Thymus (tissue), 11 donors: ENCODE measurements at regions not wholly inside any gene's neighbourhood (a gene's known extent, or its start where the extent isn't known, plus 50 kb on each side); places are given as distances from the start of the nearest gene placed in this dataset.

Experiments
- DNase-seq, 9 donors: peaks; one replicate each; pipeline ENCODE4 v3.0.0-alpha.2; 2013; ENCODE audit warnings: low spot score in 9 of 9, low read depth in 6 of 9, missing footprints in 1 of 9
- H3K27ac ChIP-seq, 2 donors: one replicate each; pipeline ENCODE4 v1.5.1; 2013; ENCODE audit warnings: control low read depth in 1 of 2, low read depth in 1 of 2, low read length in 1 of 2, mild to moderate bottlenecking in 1 of 2, moderate library complexity in 1 of 2
- H3K27me3 ChIP-seq, 2 donors: one replicate each; pipeline ENCODE4 v1.5.1; 2013; ENCODE audit warnings: low read length in 1 of 2; ENCODE audit not compliant: control insufficient read depth in 2 of 2, insufficient read depth in 1 of 2
- H3K36me3 ChIP-seq, 2 donors: one replicate each; pipeline ENCODE4 v1.5.1; 2013; ENCODE audit warnings: low read length in 1 of 2, mild to moderate bottlenecking in 1 of 2, moderate library complexity in 1 of 2; ENCODE audit not compliant: control insufficient read depth in 2 of 2, insufficient read depth in 2 of 2
- H3K4me1 ChIP-seq, 2 donors: one replicate each; pipeline ENCODE4 v1.5.1; 2013; ENCODE audit warnings: low read length in 2 of 2; ENCODE audit not compliant: control insufficient read depth in 2 of 2, insufficient read depth in 2 of 2
- H3K4me3 ChIP-seq, 2 donors: one replicate each; pipeline ENCODE4 v1.5.1; 2013; ENCODE audit warnings: low read length in 2 of 2, control low read depth in 1 of 2, mild to moderate bottlenecking in 1 of 2
- H3K9me3 ChIP-seq, 2 donors: one replicate each; pipeline ENCODE4 v1.5.1; 2013; ENCODE audit warnings: low read length in 1 of 2, mild to moderate bottlenecking in 1 of 2; ENCODE audit not compliant: control insufficient read depth in 2 of 2, insufficient read depth in 1 of 2
- WGBS: extraction: QIAGEN DNeasy Blood & Tissue Kit; methylation state at CpG from one replicate; pipeline ENCODE4 v1.1.7; 2013; 5-methylcytosine and 5-hydroxymethylcytosine counted together
- donor health status: healthy.

GRCh38 chr10:118516716-118517115 is 78.7 kb downstream of the PRLHR start:
- H3K4me3 ChIP-seq: no peak overlapping the region
- DNase-seq: no peak
- H3K9me3 ChIP-seq: no peaks in the 10 kb centered on the region
- WGBS: 92% methylated on average over 4 of the region's 4 CpGs
- H3K27ac ChIP-seq: no peak overlapping the region
- no peaks in the 10 kb centered on the region for H3K4me1 ChIP-seq
- no peaks in the 10 kb centered on the region for H3K27me3 ChIP-seq
- no peaks in the 10 kb centered on the region for H3K36me3 ChIP-seq

DNA sequence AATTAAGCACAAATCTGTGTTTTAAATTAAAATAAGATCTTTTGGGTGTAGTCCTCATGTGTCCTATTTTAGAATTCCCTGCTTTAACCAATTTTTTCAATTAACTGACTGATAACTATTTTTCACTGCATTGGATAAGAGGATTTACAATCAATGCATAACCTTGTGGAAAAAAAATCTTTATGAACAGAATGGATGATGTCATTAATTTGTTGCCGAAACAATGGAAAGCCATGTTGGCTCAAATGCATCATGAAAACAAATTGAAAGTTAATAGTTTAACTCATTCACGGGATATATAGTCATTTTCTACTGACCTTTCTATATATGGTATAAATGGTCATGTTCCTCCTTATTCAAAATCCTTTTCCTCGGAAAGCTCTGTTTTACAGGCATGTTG is 82.3 kb downstream of the PRLHR start:
- WGBS: 96% methylated on average over 3 of the region's 3 CpGs
- Histone ChIP-seq H3K9me3 (no peaks in the 10 kb centered on the region), H3K4me3 (no peak overlapping the region), H3K27me3 (no peaks in the 10 kb centered on the region), H3K27ac (no peak overlapping the region), H3K36me3 (no peaks in the 10 kb centered on the region), H3K4me1 (no peaks in the 10 kb centered on the region)
- DNase-seq: no peak

GRCh38 chr10:118511711-118512110 is 83.7 kb downstream of the PRLHR start:
- H3K27ac ChIP-seq: no peak overlapping the region
- no peaks in the 10 kb centered on the region for H3K36me3 ChIP-seq
- no peak overlapping the region for H3K4me3 ChIP-seq
- no peaks in the 10 kb centered on the region for H3K27me3 ChIP-seq
- 76% methylated on average over 2 of the region's 2 CpGs for WGBS
- H3K9me3 ChIP-seq: no peaks in the 10 kb centered on the region
- H3K4me1 ChIP-seq: no peaks in the 10 kb centered on the region
- DNase-seq: no peak

GRCh38 chr10:118508863-118509262 is 86.6 kb downstream of the PRLHR start:
- Histone ChIP-seq H3K9me3 (no peaks in the 10 kb centered on the region), H3K4me3 (no peak overlapping the region), H3K27me3 (no peaks in the 10 kb centered on the region), H3K4me1 (no peaks in the 10 kb centered on the region), H3K27ac (no peak overlapping the region), H3K36me3 (no peaks in the 10 kb centered on the region)
- DNase-seq: no peak
- WGBS: 80% methylated on average over 1 of the region's 1 CpG

DNA sequence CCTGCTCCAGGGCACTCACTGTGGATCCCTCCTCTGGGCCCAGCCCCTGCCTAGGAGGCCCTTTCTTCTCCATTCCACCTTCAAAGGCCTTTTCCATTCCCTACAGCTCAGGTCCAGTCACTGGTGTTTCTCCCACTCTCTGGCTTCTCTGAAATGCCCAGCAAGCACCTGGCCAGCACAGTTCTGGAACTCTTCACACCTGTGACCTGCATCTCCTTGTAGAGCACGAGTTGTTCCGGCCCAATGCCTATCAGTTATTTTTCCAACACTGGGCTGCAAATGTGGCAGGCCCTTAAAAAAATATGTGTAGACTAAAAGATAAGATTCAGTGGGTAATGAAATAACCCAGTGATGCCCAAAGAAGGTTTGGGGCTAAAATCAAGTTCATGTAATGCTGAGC is 87.1 kb downstream of the PRLHR start:
- no peak for DNase-seq
- 91% methylated on average over 2 of the region's 2 CpGs for WGBS

GRCh38 chr10:118506671-118507590 is 88.5 kb downstream of the PRLHR start:
- WGBS: 95% methylated on average over 7 of the region's 7 CpGs
- H3K36me3 ChIP-seq: no peaks in the 10 kb centered on the region

More for the DNA sequence above, 87.1 kb downstream of the PRLHR start:
- no peak overlapping the region for H3K4me3 ChIP-seq
- no peaks in the 10 kb centered on the region for H3K36me3 ChIP-seq
- no peaks in the 10 kb centered on the region for H3K27me3 ChIP-seq
- H3K4me1 ChIP-seq: no peaks in the 10 kb centered on the region
- H3K27ac ChIP-seq: no peak overlapping the region
- no peaks in the 10 kb centered on the region for H3K9me3 ChIP-seq

GRCh38 chr10:118505363-118505762 is 90.1 kb downstream of the PRLHR start:
- Histone ChIP-seq H3K4me1 (peaks cover 0 to 2% of the 10 kb centered on the region in 2 donors), H3K4me3 (no peak overlapping the region), H3K27me3 (no peaks in the 10 kb centered on the region), H3K36me3 (no peaks in the 10 kb centered on the region), H3K9me3 (no peaks in the 10 kb centered on the region), H3K27ac (no peak overlapping the region)
- DNase-seq: peak in 3 of 9 donors; percentile 1 to 7 (median 4)
- WGBS: 88% methylated on average over 3 of the region's 3 CpGs

More at GRCh38 chr10:118506671-118507590, 88.5 kb downstream of the PRLHR start:
- Histone ChIP-seq H3K27me3 (no peaks in the 10 kb centered on the region), H3K4me1 (no peaks in the 10 kb centered on the region), H3K4me3 (no peak overlapping the region), H3K9me3 (no peaks in the 10 kb centered on the region), H3K27ac (no peak overlapping the region)
- DNase-seq: no peak

- Histone ChIP-seq H3K27me3 (no peaks in the 10 kb centered on the region), H3K27ac (no peak overlapping the region)
Observed at GRCh38 chr10:118504467-118505205, 90.8 kb downstream of the PRLHR start.

GRCh38 chr10:118504044-118504443 is 91.4 kb downstream of the PRLHR start:
- Histone ChIP-seq H3K27ac (no peak overlapping the region), H3K27me3 (no peaks in the 10 kb centered on the region), H3K4me3 (no peak overlapping the region), H3K36me3 (no peaks in the 10 kb centered on the region), H3K9me3 (no peaks in the 10 kb centered on the region), H3K4me1 (peaks cover 0 to 2% of the 10 kb centered on the region in 2 donors)
- DNase-seq: no peak
- 86% methylated on average over 1 of the region's 1 CpG for WGBS

More at GRCh38 chr10:118504467-118505205, 90.8 kb downstream of the PRLHR start:
- Histone ChIP-seq H3K4me1 (peaks cover 0 to 2% of the 10 kb centered on the region in 2 donors), H3K9me3 (no peaks in the 10 kb centered on the region), H3K4me3 (no peak overlapping the region), H3K36me3 (no peaks in the 10 kb centered on the region)
- no peak for DNase-seq
- 70% methylated on average over 7 of the region's 7 CpGs for WGBS
